ENCODE measurements at regions not wholly inside any gene's neighbourhood (a gene's known extent, or its start where the extent isn't known, plus 50 kb on each side); places are given as distances from the start of the nearest gene placed in this dataset.

DNA sequence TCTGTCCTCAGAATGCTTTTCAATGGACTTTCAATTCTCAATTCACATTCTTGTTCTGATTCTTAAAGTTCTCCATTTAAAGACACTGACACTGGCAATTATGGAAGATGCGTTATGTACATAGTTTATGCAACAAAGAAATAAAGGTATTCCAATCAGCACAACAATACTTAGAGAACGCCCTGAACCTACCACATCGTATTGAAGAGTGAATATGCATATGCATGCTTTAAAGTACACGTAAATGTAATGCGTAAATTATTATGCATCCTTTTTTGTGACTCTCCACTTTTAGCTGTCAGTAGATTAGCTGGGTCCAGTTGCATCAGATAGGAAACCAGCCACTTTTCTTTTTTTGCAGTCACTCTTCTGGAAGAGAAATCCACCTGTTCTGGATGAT lies 83.5 kb downstream of the RBM43 start:
- WGBS, 2 donors: 94 to 97% methylated on average over 5 of the region's 5 CpGs
- no peak for DNase-seq (ENCODE audit: low spot score in 2 of 2)
- intact Hi-C loops (cut with DNase I; ENCODE audit: low total_unique reads): no loop called here
- no peak overlapping the region for H3K4me3 ChIP-seq (ENCODE audit: low read depth, poor library complexity, severe bottlenecking)
- TF ChIP-seq, protein P1, sequence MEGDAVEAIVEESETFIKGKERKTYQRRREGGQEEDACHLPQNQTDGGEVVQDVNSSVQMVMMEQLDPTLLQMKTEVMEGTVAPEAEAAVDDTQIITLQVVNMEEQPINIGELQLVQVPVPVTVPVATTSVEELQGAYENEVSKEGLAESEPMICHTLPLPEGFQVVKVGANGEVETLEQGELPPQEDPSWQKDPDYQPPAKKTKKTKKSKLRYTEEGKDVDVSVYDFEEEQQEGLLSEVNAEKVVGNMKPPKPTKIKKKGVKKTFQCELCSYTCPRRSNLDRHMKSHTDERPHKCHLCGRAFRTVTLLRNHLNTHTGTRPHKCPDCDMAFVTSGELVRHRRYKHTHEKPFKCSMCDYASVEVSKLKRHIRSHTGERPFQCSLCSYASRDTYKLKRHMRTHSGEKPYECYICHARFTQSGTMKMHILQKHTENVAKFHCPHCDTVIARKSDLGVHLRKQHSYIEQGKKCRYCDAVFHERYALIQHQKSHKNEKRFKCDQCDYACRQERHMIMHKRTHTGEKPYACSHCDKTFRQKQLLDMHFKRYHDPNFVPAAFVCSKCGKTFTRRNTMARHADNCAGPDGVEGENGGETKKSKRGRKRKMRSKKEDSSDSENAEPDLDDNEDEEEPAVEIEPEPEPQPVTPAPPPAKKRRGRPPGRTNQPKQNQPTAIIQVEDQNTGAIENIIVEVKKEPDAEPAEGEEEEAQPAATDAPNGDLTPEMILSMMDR (IDR thresholded peaks at IDR 0.05): no peak
- no peak for TF ChIP-seq POLR2A (IDR thresholded peaks at IDR 0.05)

DNA sequence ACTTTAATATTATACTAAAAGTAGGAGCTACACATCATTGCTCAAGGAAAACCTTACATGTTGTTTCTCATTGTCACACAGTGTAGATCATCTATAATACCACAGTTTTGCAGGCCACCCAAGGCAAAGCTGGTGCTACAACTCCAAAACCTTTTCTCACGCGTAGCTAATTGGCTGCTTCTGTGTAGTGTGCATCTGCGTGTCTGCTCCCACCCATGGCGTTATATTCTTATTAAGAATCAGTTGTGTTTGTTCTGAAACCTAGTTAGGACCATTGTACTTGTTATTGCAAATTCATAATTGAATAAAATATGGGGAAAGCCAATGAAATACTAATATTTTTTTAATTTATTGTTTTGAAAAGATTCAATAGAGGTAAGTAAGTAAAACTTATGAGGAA lies 83.9 kb downstream of the RBM43 start:
- no peak overlapping the region for H3K4me3 ChIP-seq (ENCODE audit: low read depth, poor library complexity, severe bottlenecking)
- no peak for DNase-seq (ENCODE audit: low spot score in 2 of 2)
- intact Hi-C loops (cut with DNase I; ENCODE audit: low total_unique reads): no loop called here
- 97 to 98% methylated on average over 4 of the region's 4 CpGs for WGBS, 2 donors
- TF ChIP-seq POLR2A (IDR thresholded peaks at IDR 0.05): no peak
- TF ChIP-seq, protein P1 (IDR thresholded peaks at IDR 0.05): no peak

DNA sequence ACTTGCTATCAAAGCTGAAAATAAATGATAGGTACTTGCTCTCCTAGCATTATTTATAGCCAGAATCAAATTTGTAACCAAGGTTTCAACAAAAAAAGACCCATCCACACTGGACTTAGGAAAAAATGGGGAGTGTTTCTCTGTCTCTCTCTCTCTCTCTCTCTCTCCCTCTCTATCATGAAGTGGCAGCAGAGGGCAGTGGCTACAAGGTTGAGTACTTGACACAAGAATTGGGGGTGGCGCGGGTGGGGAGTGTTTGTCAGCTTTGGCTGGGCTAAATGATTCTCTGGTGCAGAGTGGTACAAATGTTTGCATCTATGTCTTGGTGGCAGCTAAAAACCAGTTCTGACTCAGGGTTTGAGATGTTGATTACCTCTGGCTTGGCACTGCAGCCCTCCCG lies 85.0 kb downstream of the RBM43 start:
- intact Hi-C loops (cut with DNase I; ENCODE audit: low total_unique reads): no loop called here
- DNase-seq (ENCODE audit: low spot score in 2 of 2): no peak
- H3K4me3 ChIP-seq (ENCODE audit: low read depth, poor library complexity, severe bottlenecking): no peak overlapping the region
- TF ChIP-seq, protein P1 (IDR thresholded peaks at IDR 0.05): no peak
- TF ChIP-seq POLR2A (IDR thresholded peaks at IDR 0.05): no peak
- WGBS, 2 donors: 88 to 98% methylated on average over 3 of the region's 3 CpGs

DNA sequence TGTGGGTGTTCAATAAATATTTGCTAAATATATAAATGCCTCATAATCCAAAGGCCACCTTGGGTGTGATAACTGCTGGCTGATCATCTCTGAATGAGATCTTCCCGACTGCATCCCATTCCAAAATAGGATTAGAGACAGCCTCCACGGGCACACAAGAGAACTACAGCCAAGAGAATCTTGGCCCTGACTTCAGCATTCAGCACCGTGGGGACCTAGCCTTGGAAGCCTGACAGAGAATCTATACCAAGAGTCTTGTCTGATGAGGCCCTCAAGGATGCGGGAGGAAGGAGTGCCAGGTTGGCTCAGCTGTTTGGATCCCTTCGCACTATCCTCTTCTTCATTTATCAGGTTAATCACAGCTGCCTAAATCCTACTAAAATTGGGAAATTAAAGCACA lies 85.8 kb downstream of the RBM43 start:
- WGBS, 2 donors: 43 to 46% methylated on average over 5 of the region's 5 CpGs
- TF ChIP-seq, protein P1 (IDR thresholded peaks at IDR 0.05): no peak
- no peak for TF ChIP-seq POLR2A (IDR thresholded peaks at IDR 0.05)
- intact Hi-C loops (cut with DNase I; ENCODE audit: low total_unique reads): no loop called here
- no peak overlapping the region for H3K4me3 ChIP-seq (ENCODE audit: low read depth, poor library complexity, severe bottlenecking)
- no peak for DNase-seq (ENCODE audit: low spot score in 2 of 2)

DNA sequence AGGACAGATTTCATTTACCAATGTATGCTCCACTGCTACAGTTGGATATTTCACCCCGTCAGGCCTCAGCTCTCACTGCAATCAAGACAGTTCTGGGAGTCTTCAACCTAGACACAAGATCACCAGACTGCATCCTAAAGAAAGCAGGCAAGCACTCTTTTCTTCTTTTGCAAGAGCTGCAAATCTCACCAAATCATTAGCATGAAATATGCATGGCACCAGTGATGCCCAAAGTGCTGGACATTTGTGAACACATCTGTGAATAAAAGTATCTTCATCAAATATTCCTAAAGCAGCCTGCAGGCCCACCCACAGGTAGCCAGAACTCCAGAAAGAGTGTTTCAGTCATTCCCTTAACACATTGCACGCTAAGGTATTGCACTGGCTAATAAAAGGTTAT lies 87.5 kb downstream of the RBM43 start:
- intact Hi-C loops (cut with DNase I; ENCODE audit: low total_unique reads): no loop called here
- 94 to 98% methylated on average over 2 of the region's 2 CpGs for WGBS, 2 donors

DNA sequence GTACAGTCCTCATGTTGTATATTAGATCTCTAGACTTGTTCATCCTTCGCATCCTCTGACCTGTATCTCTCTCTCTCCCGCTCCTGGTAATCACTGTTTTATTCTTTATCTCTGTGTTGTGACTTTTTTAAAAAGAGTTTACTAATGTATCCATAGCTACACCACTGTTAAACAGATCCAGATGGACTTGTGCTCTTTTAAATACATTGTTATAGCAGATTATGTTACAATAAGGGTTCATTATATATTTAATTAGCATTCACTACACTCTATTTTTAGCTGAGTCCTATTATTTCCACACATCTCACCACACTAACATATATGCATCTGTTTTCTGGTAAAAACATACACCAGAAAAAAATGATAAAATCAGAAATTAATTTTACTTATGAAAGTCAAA lies 90.5 kb downstream of the RBM43 start:
- DNase-seq (ENCODE audit: low spot score in 2 of 2): no peak
- WGBS, 2 donors: 90 to 91% methylated on average over 2 of the region's 2 CpGs
- TF ChIP-seq, protein P1 (IDR thresholded peaks at IDR 0.05): no peak
- no peak for TF ChIP-seq POLR2A (IDR thresholded peaks at IDR 0.05)
- no peak overlapping the region for H3K4me3 ChIP-seq (ENCODE audit: low read depth, poor library complexity, severe bottlenecking)
- intact Hi-C loops (cut with DNase I; ENCODE audit: low total_unique reads): no loop called here

More for the DNA sequence above, 87.5 kb downstream of the RBM43 start:
- TF ChIP-seq, protein P1 (IDR thresholded peaks at IDR 0.05): no peak
- no peak for TF ChIP-seq POLR2A (IDR thresholded peaks at IDR 0.05)
- DNase-seq (ENCODE audit: low spot score in 2 of 2): no peak
- no peak overlapping the region for H3K4me3 ChIP-seq (ENCODE audit: low read depth, poor library complexity, severe bottlenecking)
